ENCODE measurements at regions not wholly inside any gene's neighbourhood (a gene's known extent, or its start where the extent isn't known, plus 50 kb on each side); places are given as distances from the start of the nearest gene placed in this dataset.

DNA sequence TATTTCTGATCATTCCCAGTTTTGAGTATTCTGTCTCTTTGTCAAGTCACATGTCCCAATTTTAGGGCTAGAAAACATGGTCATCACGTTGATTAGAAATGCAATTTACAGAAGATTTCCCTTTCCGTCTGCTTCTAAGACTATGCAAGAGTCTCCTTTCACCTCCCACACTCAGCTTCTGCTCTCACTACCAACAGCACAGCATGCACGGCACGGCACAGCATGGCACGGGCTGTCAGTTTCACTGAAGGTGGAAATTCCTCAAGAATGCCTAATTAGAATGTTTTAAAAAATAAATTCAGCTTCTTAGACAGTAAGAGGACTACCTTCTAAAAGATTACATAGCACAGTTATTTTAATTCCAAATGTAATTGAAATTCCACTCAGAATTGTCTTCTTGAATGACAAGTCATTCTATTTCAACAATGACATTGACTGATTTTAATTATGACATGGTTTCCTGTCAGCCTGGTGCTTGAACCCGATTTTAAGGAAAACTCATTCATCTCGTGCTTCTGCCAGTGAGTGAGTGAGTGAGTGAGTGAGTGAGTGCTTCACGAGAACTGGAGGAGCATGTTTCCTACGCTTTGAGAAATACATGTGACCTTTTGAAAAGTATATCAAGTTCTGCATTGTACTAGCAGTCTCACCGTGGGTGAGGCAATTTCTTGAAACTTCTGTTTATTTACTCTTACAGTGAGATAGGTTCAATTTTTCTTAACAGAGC, 124.8 kb upstream of the SORBS2 start:
- Histone ChIP-seq H4K5ac (ENCODE audit: insufficient read length, low read depth, low read length) (no peak overlapping the region), H3K4me1 (replicated peaks in 1 of 4; ENCODE audit: control insufficient read depth in 3 of 4, insufficient read depth in 4 of 4, low read length in 3 of 4) (peaks cover 0 to 5% (median 3%) of the 10 kb centered on the region in 4 experiments; a peak in 4 of 7 replicates)

More for the DNA sequence above, 124.8 kb upstream of the SORBS2 start:
- no peak overlapping the region for H3K4ac ChIP-seq (replicated peaks; ENCODE audit: insufficient read length, low read depth, low read length)
- no peak overlapping the region for H4K91ac ChIP-seq (replicated peaks; ENCODE audit: insufficient read length, low read length)
- FAIRE-seq (no peak), DNase-seq (ENCODE audit: low read depth in 1 of 2, low spot score in 2 of 2) (no peak)
- H4K8ac ChIP-seq (ENCODE audit: extremely low read depth, insufficient read depth, low read length): no peak overlapping the region
- no peak overlapping the region for H3K56ac ChIP-seq (replicated peaks; ENCODE audit: insufficient read length, low read depth, low read length)
- H2AK5ac ChIP-seq (ENCODE audit: low read depth, low read length): no peak overlapping the region
- H2BK15ac ChIP-seq (ENCODE audit: low read length): no peak overlapping the region
- TF ChIP-seq MAX (IDR thresholded peaks at IDR 0.05) (no peak), CHD1 (IDR thresholded peaks at IDR 0.05; ENCODE audit: low read depth, low read length) (no peak), MAFK (IDR thresholded peaks at IDR 0.05; ENCODE audit: low read depth, low read length) (no peak), GTF2F1 (IDR thresholded peaks at IDR 0.05; ENCODE audit: borderline replicate concordance, low read depth, low read length) (no peak), EZH2 (IDR thresholded peaks at IDR 0.05; ENCODE audit: low read depth, low read length, severe bottlenecking) (no peak), CHD2 (IDR thresholded peaks at IDR 0.05; ENCODE audit: low read length) (no peak), BRCA1 (IDR thresholded peaks at IDR 0.05; ENCODE audit: low read depth, low read length) (no peak), POU5F1 (IDR thresholded peaks at IDR 0.05; ENCODE audit: low read depth, low read length) (no peak), CEBPB (IDR thresholded peaks at IDR 0.05; ENCODE audit: low read depth, low read length) (no peak), SIRT6 (IDR thresholded peaks at IDR 0.05; ENCODE audit: low read length) (no peak)
- TF ChIP-seq, protein P1, sequence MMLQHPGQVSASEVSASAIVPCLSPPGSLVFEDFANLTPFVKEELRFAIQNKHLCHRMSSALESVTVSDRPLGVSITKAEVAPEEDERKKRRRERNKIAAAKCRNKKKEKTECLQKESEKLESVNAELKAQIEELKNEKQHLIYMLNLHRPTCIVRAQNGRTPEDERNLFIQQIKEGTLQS (IDR thresholded peaks at IDR 0.05; ENCODE audit: insufficient read depth, low read depth, low read length): no peak
- H3K23ac ChIP-seq (ENCODE audit: insufficient read length): no peak overlapping the region
- H2BK120ac ChIP-seq (replicated peaks; ENCODE audit: low read depth, low read length): no peak overlapping the region
- no peak overlapping the region for H3K9ac ChIP-seq (replicated peaks in 1 of 4; ENCODE audit: extremely low read depth in 1 of 4, low read depth in 3 of 4, low read length in 3 of 4)
- H3K9me3 ChIP-seq (ENCODE audit: insufficient read depth in 2 of 2, low read depth in 1 of 2, low read length in 1 of 2): no peaks in the 10 kb centered on the region
- no peaks in the 10 kb centered on the region; a peak in 2 of 7 replicates for H3K27me3 ChIP-seq (replicated peaks in 1 of 4; ENCODE audit: control insufficient read depth in 3 of 4, extremely low read depth in 1 of 4, insufficient read depth in 3 of 4, low read length in 3 of 4)
- no peaks in the 10 kb centered on the region for H3K79me1 ChIP-seq (ENCODE audit: low read depth, low read length)
- WGBS, 2 experiments (ENCODE audit: extremely low coverage in 1 of 2, insufficient coverage in 1 of 2, insufficient read length in 1 of 2, insufficient replicate concordance in 2 of 2, low coverage in 1 of 2, low lambda C conversion rate in 2 of 2, missing lambda C conversion rate in 1 of 2): 79% methylated on average over 10 of the region's 10 CpGs; no CpG with 5 or more reads in 1 of the 2 experiments
- no peak overlapping the region for H2AFZ ChIP-seq (ENCODE audit: low read length)
- no peaks in the 10 kb centered on the region for H3K79me2 ChIP-seq (ENCODE audit: control insufficient read depth in 1 of 2, insufficient read depth in 2 of 2, low read length in 2 of 2)
- H3K14ac ChIP-seq (ENCODE audit: insufficient read length): no peak overlapping the region
- no peak overlapping the region for H3K18ac ChIP-seq (ENCODE audit: extremely low read depth, low read length)
- no peaks in the 10 kb centered on the region for H3K36me3 ChIP-seq (ENCODE audit: control insufficient read depth in 2 of 4, insufficient read depth in 4 of 4, low read length in 3 of 4)
- CTCF ChIA-PET (ENCODE audit: partially characterized antibody): interaction anchor here (0.6 to 1.1 kb wide), 3 partner anchors 8 to 188 kb away, joined by 3 to 4 read pairs (median 3); no protein-coding TSS in a partner anchor
- no peak overlapping the region for H2BK12ac ChIP-seq (ENCODE audit: low read depth, low read length)
- no peak overlapping the region for H2BK20ac ChIP-seq (ENCODE audit: low read length)
- H3K4me3 ChIP-seq (ENCODE audit: extremely low read depth in 1 of 4, insufficient read depth in 2 of 4, low read depth in 3 of 4, low read length in 4 of 4): no peak overlapping the region
- no peak overlapping the region for H2BK5ac ChIP-seq (ENCODE audit: low read depth, low read length)
- H3K27ac ChIP-seq (ENCODE audit: low read depth, low read length): no peak overlapping the region
- no peaks in the 10 kb centered on the region for H4K20me1 ChIP-seq (replicated peaks in 1 of 2; ENCODE audit: control insufficient read depth in 1 of 2, insufficient read depth in 2 of 2, low read length in 2 of 2)
- peaks cover 2% of the 10 kb centered on the region; the same call in 1 of the 2 replicates for H3K23me2 ChIP-seq (ENCODE audit: low read depth, low read length)
- POLR2A ChIA-PET (ENCODE audit: partially characterized antibody): no interaction called here
- no peak overlapping the region for H3K4me2 ChIP-seq (ENCODE audit: insufficient read depth in 1 of 2, low read depth in 2 of 2, low read length in 2 of 2)

Data from H1 (cell line).